ENCODE measurements at regions not wholly inside any gene's neighbourhood (a gene's known extent, or its start where the extent isn't known, plus 50 kb on each side); places are given as distances from the start of the nearest gene placed in this dataset.
"Not testable (repeated sequence)": the region's sequence is repeated elsewhere in the genome, so short reads cannot be mapped to it uniquely, and the experiment has no call there.

DNA sequence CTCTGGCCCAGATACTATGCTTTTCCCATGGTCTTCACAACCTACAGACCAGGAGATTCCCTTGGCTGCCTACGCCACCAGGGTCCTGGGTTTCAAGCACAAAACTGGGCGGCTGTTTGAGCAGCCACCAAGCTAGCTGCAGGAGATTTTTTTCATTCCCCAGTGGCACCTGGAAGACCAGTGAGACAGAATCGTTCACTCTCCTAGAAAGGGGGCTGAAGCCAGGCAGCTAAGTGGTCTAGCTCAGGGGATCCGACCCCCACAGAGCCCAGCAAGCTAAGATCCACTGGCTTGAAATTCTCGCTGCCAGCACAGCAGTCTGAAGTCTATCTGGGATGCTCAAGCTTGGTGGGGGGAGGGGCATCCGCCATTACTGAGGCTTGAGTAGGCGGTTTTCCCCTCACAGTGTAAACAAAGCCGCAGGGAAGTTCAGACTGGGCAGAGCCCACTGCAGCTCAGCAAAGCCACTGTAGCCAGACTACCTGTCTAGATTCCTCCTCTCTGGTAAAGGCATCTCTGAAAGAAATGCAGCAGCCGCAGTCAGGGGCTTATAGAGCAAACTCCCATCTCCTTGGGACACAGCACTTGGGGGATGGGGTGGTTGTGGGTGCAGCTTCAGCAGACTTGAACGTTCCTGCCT lies 168.7 kb upstream of the ADAMTSL1 start:
- TF ChIP-seq, protein P1, sequence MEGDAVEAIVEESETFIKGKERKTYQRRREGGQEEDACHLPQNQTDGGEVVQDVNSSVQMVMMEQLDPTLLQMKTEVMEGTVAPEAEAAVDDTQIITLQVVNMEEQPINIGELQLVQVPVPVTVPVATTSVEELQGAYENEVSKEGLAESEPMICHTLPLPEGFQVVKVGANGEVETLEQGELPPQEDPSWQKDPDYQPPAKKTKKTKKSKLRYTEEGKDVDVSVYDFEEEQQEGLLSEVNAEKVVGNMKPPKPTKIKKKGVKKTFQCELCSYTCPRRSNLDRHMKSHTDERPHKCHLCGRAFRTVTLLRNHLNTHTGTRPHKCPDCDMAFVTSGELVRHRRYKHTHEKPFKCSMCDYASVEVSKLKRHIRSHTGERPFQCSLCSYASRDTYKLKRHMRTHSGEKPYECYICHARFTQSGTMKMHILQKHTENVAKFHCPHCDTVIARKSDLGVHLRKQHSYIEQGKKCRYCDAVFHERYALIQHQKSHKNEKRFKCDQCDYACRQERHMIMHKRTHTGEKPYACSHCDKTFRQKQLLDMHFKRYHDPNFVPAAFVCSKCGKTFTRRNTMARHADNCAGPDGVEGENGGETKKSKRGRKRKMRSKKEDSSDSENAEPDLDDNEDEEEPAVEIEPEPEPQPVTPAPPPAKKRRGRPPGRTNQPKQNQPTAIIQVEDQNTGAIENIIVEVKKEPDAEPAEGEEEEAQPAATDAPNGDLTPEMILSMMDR (IDR thresholded peaks at IDR 0.05; ENCODE audit: low read depth, low read length): not testable (repeated sequence)
- not testable (repeated sequence) for TF ChIP-seq EZH2phosphoT487 (IDR thresholded peaks at IDR 0.05; ENCODE audit: low read depth)
